Activated T-cell treated with anti-CD3 and anti-CD28 coated beads for 48 hours (primary cell): ENCODE measurements at regions not wholly inside any gene's neighbourhood (a gene's known extent, or its start where the extent isn't known, plus 50 kb on each side); places are given as distances from the start of the nearest gene placed in this dataset.

Source experiments
- DNase-seq: peaks from one replicate; pipeline ENCODE4 v3.0.0-alpha.2; 2020; ENCODE audit warnings: low read depth

DNA sequence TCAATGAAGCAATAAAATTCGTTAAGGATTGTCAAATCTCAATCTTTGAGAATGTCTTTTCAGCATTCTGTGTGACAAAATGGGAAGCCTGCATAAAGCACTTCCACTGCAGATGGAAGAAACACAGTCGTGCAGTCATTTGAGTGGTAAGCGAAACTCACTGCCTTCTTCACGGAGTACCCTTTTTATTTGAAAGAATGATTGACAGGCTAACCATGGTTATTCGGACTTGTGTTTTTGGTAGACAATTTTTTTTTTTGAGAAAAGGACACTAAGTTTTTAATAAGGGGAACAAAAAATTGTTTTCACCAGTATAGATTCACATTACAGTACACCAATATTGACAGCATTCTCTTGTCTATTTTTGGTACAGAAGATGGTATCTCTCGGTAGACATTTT, 86.9 kb upstream of the MSX1 start:
- DNase-seq: no peak

DNA sequence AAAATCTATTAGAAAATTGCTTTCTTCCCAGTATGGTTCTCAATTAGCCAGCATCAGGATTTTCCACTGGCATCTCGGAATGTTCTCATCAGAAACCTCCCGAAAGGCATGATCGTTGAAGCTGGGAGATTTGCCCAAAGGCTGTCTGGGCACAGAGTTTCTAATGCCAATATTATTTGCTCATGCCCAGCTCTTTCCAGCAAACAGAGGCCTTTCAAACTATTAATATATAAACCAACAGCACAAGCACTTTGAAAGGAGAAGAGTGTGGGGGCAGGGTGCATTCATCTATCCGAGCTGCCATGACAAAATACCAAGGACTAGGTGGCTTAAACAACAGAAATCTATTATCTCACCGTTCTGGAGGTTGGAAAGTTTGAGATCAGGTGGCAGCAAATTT, 88.3 kb upstream of the MSX1 start:
- no peak for DNase-seq

DNA sequence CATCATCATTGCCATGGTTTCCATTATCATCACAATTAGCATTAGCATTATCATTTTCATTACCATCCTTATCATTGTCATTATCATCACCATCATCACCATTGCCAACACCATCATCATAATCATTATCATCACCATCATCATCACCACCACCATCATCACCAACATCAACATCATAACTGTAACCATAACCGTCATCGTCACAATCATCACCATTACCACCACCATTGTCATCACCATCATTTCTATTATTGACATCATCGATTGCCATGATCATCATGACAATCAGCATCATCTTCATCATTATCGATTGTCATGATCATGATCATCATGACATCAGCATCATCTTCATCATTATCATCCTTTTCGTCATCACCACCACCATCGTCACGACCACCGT, 88.9 kb upstream of the MSX1 start:
- DNase-seq: no peak

DNA sequence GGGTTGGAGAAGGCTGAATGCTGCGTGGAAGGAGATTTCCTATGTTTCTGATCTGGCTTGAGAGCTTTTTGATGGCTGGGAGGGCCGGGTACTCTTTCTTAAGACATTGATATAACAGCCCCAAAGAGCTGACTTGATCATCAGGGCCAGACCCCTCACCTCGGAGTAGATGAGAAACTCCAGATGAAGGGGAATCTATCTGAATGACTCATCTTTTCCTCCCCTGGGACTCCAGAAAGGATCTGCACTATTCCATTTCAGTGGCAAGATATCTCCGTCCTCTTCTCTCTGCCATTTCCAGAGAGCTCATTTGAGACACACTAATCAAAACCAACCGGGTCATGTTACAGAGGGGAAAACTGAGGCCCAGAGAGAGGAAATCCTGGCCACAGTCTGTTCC, 92.9 kb upstream of the MSX1 start:
- no peak for DNase-seq

DNA sequence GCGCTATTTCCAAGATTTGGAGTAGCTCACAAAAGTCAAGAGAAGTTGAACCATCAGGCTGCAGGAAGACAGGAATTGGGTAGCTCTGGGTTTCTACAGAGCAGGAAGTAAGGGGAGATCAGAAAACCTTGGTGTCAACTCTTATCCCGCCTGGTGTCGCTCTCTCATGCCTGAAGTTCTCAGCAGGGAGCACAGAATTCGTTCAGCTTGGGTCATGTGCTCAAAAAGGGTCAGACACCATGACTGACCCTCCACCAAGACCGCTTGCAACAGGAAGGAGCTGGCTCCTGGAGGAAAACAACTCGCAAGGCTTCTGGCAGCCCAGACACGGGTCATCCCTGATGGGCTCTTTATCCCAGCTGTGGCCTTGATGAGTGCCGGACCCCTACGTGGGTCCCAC, 93.7 kb upstream of the MSX1 start:
- DNase-seq: no peak

DNA sequence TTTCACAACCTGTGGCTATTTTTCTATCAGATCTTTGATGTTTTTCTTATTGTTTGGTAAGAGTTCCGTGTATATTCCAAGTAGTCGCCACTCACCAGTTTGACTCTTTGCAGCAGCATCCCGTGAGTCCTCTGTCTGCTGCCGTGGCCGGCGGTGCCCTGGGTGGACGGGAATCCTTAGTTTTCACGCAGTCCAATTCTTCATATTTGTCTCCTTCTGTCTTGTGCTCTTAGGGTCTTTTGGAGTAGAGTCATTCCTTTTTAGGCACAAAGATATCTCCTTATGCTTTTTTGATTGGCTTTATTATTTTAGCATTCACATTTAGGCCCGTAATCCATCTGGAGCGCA, 94.9 kb upstream of the MSX1 start:
- no peak for DNase-seq

DNA sequence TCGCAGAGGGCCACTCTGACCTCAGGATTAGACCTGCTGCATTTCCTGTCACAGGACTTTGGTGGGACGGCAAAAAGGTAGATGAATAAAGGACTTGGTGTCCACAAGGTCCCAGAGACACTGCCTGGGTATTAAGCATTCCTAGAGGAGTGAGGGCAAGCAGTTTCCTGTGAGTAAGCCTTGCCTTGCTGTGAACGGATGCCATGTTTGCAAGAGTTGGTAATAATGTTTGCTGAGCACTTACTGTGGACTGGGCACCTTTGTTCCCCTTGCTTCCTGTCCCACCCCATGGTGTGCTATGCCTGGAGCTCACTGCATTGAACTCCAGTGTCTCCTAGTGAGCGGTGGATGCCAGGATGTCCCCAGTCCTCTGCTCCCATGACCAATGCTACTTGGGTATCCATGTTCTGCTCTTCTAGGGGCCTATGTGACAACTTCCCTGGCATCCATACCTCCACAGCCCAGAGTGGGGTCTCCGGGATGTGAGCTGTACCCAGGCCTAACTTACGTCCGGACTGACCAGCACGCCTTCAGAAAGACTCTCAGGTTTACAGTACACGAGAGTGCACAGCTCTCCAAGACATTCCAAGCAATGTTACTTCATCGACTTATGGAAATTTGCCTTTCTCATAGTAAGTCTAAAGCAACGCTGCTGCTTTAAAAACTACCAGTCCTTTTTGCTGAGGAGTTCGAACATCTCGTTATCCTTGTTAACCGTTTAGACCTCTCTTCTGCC, 95.5 kb upstream of the MSX1 start:
- no peak for DNase-seq

DNA sequence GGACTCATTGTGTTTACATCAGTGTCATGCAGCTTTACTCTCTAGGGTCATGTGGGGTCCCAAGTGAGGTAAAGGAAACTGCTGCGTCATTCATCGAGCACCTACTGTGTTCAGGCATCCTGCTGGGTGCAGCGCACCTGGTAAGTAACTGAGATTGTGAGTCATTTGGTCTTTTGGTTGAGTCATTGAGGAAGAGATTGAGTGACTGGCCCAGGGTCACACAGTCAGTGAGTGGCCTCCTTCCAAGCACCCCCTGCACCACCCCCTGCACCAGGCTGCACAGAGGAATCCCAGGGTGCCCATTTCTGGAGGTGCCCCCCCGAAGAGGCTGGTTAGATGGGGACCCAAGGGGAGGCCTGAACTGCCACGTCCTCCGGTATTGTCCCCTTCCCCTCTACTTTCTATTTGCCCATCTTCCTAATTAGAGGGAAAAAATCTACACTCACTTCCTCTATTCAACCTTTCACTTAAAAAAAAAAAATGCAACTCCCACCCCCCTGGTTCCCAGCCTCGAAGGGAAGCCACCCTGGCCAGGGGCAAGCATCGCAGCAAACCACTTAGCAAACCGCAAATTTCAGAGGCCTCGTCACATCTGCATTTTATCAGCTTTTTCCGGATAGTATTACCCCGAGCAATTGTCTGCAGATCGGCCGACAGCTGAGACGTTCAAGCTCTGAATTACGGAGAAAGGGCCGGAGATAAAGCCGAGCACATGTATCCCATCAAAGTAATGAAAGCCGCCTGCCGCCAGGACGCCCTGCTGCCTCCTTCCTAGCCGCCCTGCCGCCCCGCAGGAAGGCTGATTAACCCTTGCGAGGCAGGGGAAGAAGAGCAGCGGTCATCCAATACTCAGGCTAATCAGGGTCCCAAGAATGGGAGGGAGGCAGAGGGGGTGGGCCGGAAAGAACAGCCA, 96.3 kb upstream of the MSX1 start:
- peak; percentile 29 for DNase-seq

DNA sequence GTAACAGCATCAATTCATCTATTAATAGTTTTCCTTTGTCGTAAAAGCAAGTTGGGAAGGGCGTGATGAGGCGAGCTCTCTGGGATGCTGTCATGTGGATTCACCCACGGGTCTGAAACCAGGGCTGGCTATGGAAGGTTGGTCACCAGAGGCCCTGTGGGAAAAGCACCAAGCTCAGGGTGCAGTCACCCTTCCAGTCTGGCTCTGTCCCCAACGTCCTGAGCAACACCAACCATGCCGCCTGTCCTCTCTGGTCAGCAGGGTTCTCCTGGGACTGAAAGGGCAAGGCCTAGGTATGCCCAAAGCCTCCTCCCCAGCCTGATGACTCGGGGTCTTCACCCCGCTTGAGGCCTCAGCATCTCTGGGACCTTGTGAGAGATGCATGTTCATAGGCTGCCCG, 97.2 kb upstream of the MSX1 start:
- no peak for DNase-seq

DNA sequence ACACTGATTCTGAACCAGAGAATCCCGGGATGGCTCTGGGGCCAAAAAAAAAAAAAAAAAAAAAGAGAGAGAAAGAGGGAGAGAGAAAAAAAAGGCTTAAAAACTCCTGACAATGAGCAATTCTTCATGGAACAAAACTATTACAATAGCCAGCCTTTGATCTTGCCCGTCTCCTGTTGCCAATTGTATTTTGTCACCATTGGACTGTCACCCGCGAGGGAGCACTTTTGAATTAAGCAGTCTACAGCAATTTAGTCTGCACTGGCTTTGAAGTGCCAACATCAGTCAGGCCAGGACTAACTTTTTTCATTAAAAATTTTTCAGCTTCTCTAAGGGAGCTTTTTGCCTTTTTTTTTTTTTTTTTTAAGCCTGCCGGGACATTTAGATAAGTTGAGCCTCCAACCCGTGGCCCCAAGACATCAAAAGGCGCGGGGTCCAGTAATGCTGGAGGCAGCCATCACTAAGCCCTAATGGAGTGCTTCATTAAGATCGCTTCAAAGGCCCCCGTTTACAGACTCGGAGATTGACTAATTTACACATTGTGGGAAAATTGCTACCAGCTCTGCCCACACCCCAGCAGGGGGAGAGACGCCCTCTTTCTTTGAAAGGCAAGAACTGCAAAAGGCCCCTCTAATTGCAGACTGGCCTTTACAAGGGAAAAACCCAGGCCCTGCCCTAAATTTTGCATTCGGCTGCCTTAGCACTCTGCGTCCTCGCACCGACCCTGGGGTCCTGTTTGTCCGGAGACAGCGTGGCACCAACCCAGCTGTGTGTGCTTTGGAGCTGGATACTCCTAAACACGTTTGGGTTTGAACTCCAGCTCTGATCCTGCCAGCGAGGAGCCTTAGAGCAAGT, 98.1 kb upstream of the MSX1 start:
- DNase-seq: no peak

DNA sequence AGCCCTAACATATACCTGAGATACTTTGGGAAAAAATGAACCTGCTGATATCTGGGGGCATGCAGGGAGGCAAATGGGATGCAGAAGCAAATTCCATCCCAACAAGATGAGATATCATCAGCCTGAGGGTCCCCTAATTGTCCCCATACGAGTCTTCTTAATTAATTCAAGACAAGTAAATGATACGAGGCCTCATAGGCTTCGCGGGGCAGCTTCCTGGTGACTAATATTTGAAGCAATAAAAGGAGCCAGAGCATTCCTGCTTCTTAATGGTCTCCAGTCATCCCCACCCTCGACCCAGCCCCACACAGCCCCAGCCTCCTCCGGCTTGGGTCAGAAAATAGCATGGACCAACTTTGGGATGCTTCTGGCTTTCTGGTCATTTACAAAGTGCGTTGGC, 99.6 kb upstream of the MSX1 start:
- DNase-seq: no peak

DNA sequence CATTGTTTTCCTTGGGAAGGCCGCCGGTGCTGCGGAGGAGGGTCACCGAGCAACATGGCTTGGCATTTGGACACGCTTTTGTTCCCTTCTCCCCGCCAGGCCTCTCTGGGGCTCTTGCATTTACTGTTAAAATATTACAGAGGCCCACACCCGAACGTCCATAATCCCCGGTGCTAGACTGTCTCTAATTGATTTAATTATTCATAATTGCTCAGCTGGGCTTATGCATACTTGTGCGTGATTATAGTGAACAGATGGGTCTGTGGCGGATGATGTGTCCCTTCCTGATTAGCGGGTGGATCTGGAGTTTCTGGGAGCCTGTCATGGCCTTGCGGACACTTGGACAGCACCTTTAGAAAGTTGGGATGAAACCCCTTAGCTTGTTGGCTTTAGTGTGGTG, 100.2 kb upstream of the MSX1 start:
- no peak for DNase-seq

DNA sequence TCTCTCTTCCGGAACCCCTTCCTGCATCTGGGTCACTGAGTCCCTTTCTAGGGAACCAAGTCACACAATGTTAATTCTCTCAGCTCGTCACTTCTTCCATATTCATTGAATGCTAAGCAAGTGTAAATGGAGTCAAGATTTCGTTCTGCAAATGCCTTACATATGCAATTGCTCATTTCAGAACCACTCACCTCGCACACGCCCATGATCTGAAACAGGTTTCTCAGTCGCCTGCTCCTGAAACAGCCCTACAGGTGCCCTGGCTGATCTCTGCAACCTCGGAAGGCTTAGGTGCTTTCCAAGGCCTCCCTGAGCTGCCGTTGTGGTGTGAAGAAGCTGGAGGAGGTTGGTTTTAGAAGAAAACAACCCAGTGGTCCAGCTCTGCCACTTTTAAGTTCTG, 100.8 kb upstream of the MSX1 start:
- DNase-seq: no peak

DNA sequence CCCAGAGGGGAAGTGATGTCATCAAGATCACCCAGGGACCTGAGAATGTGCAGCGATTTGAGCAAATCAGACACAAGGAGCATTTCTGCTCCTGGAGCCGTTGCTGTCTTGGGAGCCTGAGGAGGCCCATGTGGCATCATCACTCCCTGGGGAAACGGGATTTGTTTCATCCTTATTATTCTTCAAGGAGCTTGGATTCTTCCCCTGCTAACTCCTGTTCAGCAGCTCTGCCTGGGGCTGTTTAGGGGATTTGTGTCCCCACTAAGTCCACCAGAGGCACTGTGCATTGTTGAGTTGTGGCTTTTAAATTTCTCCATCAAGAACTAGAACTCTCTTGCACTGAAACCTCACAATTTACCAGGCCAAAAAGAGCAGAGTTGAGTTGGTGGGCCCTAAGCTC, 104.2 kb upstream of the MSX1 start:
- no peak for DNase-seq

DNA sequence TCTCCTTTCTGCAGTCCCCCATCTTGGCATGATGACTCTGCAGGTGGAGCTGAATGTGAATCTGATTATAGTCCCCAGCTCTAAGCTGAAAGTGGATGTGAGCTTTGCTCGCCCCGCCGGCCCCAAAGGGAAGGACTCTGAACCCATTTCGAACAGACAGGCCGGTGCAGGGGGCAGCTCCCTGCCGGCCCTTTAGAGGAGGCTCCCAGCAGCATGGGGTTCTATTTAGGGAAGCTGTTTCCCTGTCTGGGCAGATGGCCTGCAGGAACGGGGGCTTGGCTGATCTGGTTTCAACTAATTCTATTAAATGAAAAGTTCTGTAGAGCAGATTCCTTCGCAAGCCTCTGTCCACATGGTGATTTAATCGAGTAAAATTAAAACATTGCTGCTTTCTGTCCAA, 104.8 kb upstream of the MSX1 start:
- no peak for DNase-seq

DNA sequence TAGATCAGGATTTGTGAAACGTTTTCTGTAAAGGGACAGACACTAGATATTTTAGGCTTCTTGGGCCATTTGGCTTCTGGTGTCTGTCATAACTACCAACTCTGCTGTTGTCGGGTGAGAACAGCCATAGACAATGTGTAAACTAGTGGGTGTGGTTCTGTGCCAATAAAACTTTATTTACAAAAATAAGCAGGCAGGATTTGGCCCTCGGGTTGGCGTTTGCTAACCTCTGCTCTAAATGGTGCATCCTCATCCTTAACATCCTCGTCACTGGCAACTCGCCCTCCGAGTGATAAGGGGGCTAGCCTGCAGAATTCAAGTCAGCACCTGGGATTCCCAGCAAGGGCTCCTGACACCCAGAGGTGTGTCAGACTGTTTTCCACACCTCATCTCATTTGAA, 105.8 kb upstream of the MSX1 start:
- no peak for DNase-seq

DNA sequence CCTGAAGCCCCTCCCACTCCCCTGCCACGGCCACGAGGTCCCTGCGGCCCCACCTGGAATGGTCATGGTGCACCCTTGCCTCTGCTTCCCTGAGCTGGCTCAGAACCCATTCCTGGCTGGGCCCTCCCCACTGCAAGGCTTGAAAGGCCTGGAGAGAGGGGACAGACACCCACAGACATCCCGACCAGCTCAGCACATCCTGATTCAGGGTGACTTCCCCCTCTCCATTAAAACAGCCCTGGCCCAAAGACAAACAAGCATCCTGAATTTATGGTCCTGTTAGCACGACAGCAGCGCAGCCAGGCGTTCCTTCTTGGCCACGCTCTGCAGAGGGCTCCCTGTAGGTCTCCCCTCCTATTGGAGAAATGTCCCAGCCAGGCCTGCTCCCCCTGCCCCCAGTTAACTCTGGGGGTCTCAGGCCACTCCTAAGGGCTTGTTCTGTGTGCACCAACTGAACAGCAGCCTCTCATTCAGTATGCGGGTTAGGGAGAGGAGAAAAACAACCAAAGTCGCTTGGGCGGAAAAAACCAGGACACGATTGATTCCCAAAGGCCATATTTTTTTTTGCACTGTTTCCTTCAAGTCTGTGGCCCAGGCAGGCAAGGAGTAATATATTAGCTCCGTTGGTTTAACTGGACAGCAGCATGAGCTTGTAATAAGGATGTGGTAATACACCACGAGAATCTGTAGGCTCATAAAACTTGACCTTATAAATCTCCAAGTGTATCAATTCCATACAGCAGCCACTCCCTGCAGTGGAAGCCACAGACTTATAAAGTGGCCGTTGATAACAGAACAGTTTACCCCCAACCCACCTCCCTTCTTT, 106.7 kb upstream of the MSX1 start:
- no peak for DNase-seq

DNA sequence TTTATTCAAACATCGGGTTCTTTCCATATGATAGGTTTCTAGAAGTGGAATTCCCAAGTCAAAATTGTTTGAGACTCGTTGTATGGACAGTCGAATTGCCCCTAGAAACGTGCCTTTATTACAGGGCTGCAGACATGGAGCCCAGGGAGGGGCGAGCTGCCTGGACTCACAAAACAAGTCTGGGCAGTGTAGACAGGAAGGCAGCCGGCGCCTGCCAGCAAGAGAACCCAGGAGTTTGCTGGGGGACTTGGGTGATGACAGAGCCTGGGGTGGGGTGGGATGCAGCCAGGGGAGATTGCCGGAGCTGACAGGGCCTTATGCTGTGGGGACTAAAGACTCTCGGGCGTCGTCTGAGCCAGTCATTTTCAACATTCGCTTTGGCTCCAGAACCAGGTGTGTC, 107.4 kb upstream of the MSX1 start:
- no peak for DNase-seq

DNA sequence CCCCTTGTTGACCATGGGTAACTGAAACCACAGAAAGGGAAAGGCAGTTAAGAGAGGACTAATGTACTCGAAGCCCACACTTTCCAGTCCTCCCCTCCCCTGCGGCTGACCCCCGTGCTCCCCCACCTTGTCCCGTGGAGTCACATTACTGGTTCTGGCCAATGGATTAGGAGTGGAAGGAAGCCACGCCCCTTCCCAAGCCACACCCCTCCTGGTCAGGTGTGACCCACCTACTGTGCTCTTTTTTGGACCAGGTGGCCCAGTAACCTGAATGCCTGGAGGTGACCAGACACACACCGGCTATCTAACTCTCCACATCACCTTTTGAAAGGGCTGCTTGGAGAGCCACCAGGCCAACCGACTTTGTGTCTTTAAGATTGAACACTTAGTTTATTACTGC, 109.3 kb upstream of the MSX1 start:
- DNase-seq: no peak

DNA sequence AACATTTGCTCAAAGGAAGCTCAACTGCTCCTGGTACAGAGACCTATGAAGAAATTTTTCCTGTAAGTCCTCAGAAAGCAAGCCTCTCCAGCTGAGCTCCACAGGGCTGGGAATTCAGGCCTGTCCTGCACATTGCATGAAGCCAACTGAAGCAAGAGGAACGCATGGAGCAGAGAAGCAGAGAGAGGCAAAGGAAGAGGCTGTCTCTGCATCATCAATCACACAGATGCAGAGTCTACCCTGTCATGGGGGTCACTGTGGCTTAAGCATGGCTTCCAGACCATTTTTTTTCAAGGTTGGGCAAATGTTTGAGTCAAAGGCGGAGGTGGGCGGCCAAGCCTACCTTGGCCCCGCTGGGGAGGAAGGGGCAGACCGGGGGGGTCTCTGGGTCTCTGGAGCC, 110.3 kb upstream of the MSX1 start:
- no peak for DNase-seq

DNA sequence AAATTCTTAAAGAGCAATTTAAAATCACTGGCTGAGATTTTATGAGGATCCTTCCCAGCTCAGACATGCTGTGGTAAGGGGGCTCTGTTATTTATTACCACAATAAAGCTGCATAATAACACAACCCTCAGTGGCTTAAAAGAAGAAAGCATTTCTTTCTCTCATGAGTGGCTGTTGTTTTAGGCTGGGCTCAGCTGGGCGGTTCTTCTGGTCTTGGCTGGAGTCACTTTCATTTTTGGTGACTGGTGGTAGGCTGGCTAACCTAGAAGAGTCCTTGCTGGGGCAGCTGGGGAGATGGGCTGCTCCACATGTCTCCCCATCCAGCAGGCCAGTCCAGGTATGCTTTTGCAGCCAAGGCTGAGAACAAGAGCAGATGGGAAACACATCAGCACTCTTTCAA, 113.0 kb upstream of the MSX1 start:
- no peak for DNase-seq

DNA sequence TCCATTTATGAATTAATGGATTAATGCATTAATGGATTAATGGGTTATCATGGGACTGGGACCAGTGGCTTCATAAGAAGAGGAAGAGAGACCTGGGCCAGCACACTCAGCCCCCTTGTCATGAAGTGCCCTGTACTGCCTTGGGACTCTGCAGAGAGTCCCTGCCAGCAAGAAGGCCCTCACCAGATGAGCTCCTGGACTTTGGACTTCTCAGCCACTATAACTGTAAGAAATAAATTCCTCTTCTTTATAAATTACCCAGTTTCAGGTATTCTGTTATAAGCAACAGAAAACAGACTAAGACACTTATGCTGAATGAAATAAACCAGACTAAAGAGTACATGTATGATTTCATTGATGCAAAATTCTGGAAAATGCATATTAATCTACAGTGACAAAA, 119.4 kb upstream of the MSX1 start:
- no peak for DNase-seq
